SU-DHL-6 (cell line): ENCODE measurements at regions not wholly inside any gene's neighbourhood (a gene's known extent, or its start where the extent isn't known, plus 50 kb on each side); places are given as distances from the start of the nearest gene placed in this dataset.

ENCODE experiments used
- H2AFZ ChIP-seq: fragments of 200-600 bp; sonication (generic); 2 replicates; pipeline ENCODE4 v1.6.1; 2014; ENCODE audit warnings: low read depth, mild to moderate bottlenecking, moderate library complexity, mixed read lengths, antibody characterized with exemption, low read length; ENCODE audit not compliant: severe bottlenecking
- H3F3A ChIP-seq: fragments of 200-600 bp; shearing (Covaris generic); 2 replicates; pipeline ENCODE4 v1.6.0; 2016; ENCODE audit warnings: antibody characterized with exemption, mild to moderate bottlenecking; ENCODE audit not compliant: insufficient read depth
- H3K27ac ChIP-seq: fragments of 200-600 bp; sonication (generic); 2 replicates; pipeline ENCODE4 v1.5.1; 2016; ENCODE audit warnings: low read depth, mild to moderate bottlenecking, low read length, moderate library complexity, mixed read lengths
- H3K27me3 ChIP-seq: fragments of 200-600 bp; sonication (generic), shearing (Covaris generic); 2 replicates; pipeline ENCODE4 v1.6.0; 2014; ENCODE audit warnings: mild to moderate bottlenecking, low read length
- H3K36me3 ChIP-seq: fragments of 200-600 bp; sonication (generic); 2 replicates; pipeline ENCODE4 v1.6.1; 2014; ENCODE audit warnings: mild to moderate bottlenecking, low read length, mixed read lengths
- H3K4me2 ChIP-seq: fragments of 300-600, 200-600 bp; shearing (Covaris generic), sonication (generic); 2 replicates; pipeline ENCODE4 v1.6.0; 2014; ENCODE audit warnings: low read length, low read depth, mild to moderate bottlenecking; ENCODE audit not compliant: poor library complexity, severe bottlenecking
- H3K4me3 ChIP-seq: fragments of 200-600 bp; sonication (generic); 2 replicates; pipeline ENCODE4 v1.5.1; 2014; ENCODE audit warnings: antibody characterized with exemption, low read length, mild to moderate bottlenecking, mixed read lengths; ENCODE audit not compliant: insufficient read depth, poor library complexity, severe bottlenecking
- H3K79me2 ChIP-seq: fragments of 200-600 bp; sonication (generic); 2 replicates; pipeline ENCODE4 v1.6.1; 2014; ENCODE audit warnings: mild to moderate bottlenecking, low read length, moderate library complexity; ENCODE audit not compliant: insufficient read depth
- H3K9ac ChIP-seq: fragments of 200-600 bp; sonication (generic); 2 replicates; pipeline ENCODE4 v1.7.0; 2014; ENCODE audit warnings: mild to moderate bottlenecking, low read length
- H3K9me2 ChIP-seq: fragments of 200-600 bp; sonication (generic); replicated peaks from 2 replicates; pipeline ENCODE4 v1.6.1; 2014; ENCODE audit warnings: low read length; ENCODE audit not compliant: insufficient read depth
- H3K9me3 ChIP-seq: fragments of 200-600 bp; sonication (generic); 2 replicates; pipeline ENCODE4 v1.6.1; 2014; ENCODE audit warnings: low read length, mixed read lengths; ENCODE audit not compliant: insufficient read depth
- H4K20me1 ChIP-seq: fragments of 200-600 bp; sonication (generic); 2 replicates; pipeline ENCODE4 v1.6.1; 2014; ENCODE audit warnings: low read depth, mild to moderate bottlenecking, antibody characterized with exemption, low read length, moderate library complexity, mixed read lengths
- EZH2phosphoT487 ChIP-seq: fragments of 200-600 bp; sonication (generic), shearing (Covaris generic); conservative IDR thresholded peaks from 2 replicates; pipeline ENCODE4 v1.6.1; 2018; ENCODE audit warnings: mild to moderate bottlenecking, antibody characterized with exemption, low read length, moderate library complexity, mixed read lengths
- TF ChIP-seq, protein P1 (sequence below): fragments of 200-600 bp; sonication (generic); IDR thresholded peaks from one replicate; pipeline ENCODE4 v1.5.1; 2017; ENCODE audit warnings: antibody characterized with exemption, mild to moderate bottlenecking, low read length, moderate library complexity; ENCODE audit not compliant: insufficient read depth, poor library complexity, severe bottlenecking

DNA sequence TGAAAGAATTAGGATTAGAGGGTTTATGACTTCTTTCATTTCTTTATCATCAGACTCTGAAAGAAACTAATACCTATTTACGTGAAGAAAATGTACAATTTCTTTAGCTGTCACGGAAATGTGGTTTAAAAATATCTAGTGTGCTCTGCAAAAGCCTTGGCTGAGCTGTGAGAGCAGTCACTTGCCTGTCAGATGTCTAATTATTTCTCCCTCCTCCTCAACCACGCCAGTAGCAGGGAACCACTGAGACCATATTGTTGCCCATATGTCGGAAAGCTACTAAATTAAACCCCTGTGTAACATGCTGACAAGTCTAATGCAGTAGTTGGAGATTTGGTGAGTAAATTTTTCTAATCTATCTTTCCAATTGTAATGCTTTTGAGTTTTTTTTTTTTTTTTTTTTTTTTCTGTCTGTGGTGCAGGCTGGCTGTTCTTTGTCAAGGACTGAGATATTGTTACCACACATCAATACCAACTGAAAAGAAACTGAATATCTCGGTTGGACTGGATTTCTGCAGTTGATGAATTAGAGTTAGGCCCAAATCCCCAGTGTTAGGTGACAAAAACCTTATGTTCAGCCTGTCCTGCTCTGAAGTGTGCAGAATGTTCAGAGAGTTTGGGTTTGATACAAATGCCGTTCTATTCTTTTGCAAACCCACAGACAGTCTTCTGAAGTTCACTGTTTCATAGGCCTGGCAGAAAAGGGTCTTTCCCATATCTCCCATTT, 302.9 kb upstream of the SYNCRIP start:
- Histone ChIP-seq H3K9me2 (no peaks in the 10 kb centered on the region), H3K79me2 (no peaks in the 10 kb centered on the region), H3K27ac (no peak overlapping the region), H3K9ac (no peak overlapping the region), H4K20me1 (no peaks in the 10 kb centered on the region), H3F3A (no peaks in the 10 kb centered on the region), H3K4me3 (no peak overlapping the region), H2AFZ (no peak overlapping the region), H3K4me2 (no peak overlapping the region), H3K27me3 (no peaks in the 10 kb centered on the region), H3K36me3 (no peaks in the 10 kb centered on the region), H3K9me3 (no peaks in the 10 kb centered on the region)
- TF ChIP-seq EZH2phosphoT487, result no peak
- TF ChIP-seq, protein P1, sequence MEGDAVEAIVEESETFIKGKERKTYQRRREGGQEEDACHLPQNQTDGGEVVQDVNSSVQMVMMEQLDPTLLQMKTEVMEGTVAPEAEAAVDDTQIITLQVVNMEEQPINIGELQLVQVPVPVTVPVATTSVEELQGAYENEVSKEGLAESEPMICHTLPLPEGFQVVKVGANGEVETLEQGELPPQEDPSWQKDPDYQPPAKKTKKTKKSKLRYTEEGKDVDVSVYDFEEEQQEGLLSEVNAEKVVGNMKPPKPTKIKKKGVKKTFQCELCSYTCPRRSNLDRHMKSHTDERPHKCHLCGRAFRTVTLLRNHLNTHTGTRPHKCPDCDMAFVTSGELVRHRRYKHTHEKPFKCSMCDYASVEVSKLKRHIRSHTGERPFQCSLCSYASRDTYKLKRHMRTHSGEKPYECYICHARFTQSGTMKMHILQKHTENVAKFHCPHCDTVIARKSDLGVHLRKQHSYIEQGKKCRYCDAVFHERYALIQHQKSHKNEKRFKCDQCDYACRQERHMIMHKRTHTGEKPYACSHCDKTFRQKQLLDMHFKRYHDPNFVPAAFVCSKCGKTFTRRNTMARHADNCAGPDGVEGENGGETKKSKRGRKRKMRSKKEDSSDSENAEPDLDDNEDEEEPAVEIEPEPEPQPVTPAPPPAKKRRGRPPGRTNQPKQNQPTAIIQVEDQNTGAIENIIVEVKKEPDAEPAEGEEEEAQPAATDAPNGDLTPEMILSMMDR, result no peak

- Histone ChIP-seq H2AFZ (no peak overlapping the region), H3K27me3 (no peaks in the 10 kb centered on the region), H3F3A (no peaks in the 10 kb centered on the region), H3K4me2 (no peak overlapping the region), H3K9ac (no peak overlapping the region), H3K27ac (no peak overlapping the region), H3K9me2 (no peaks in the 10 kb centered on the region), H3K79me2 (no peaks in the 10 kb centered on the region), H3K36me3 (no peaks in the 10 kb centered on the region), H3K4me3 (no peak overlapping the region), H3K9me3 (no peaks in the 10 kb centered on the region), H4K20me1 (no peaks in the 10 kb centered on the region)
- no peak for TF ChIP-seq EZH2phosphoT487
- TF ChIP-seq, protein P1, result no peak
Measured at GRCh38 chr6:85944776-85945175, 302.1 kb upstream of the SYNCRIP start.

GRCh38 chr6:85942844-85943243, 300.2 kb upstream of the SYNCRIP start:
- no peaks in the 10 kb centered on the region for H3K9me3 ChIP-seq
- no peak overlapping the region for H3K27ac ChIP-seq

More at GRCh38 chr6:85942844-85943243, 300.2 kb upstream of the SYNCRIP start:
- Histone ChIP-seq H3K4me3 (no peak overlapping the region), H3K9me2 (no peaks in the 10 kb centered on the region), H3K27me3 (no peaks in the 10 kb centered on the region), H4K20me1 (no peaks in the 10 kb centered on the region), H3K9ac (no peak overlapping the region), H3K4me2 (no peak overlapping the region), H3K36me3 (no peaks in the 10 kb centered on the region), H2AFZ (no peak overlapping the region), H3F3A (no peaks in the 10 kb centered on the region), H3K79me2 (no peaks in the 10 kb centered on the region)
- TF ChIP-seq, protein P1, result no peak
- TF ChIP-seq EZH2phosphoT487, result no peak
